NOMO-1 treated with dmso at 0.1 percent for 144 hours (cell line): ENCODE measurements at regions not wholly inside any gene's neighbourhood (a gene's known extent, or its start where the extent isn't known, plus 50 kb on each side); places are given as distances from the start of the nearest gene placed in this dataset.
"Not testable (repeated sequence)": the region's sequence is repeated elsewhere in the genome, so short reads cannot be mapped to it uniquely, and the experiment has no call there.

Experiments used
- DNase-seq: peaks from one replicate; lab custom pipeline; 2025; ENCODE audit not compliant: unreplicated experiment; lab: John Stamatoyannopoulos, UW

DNA sequence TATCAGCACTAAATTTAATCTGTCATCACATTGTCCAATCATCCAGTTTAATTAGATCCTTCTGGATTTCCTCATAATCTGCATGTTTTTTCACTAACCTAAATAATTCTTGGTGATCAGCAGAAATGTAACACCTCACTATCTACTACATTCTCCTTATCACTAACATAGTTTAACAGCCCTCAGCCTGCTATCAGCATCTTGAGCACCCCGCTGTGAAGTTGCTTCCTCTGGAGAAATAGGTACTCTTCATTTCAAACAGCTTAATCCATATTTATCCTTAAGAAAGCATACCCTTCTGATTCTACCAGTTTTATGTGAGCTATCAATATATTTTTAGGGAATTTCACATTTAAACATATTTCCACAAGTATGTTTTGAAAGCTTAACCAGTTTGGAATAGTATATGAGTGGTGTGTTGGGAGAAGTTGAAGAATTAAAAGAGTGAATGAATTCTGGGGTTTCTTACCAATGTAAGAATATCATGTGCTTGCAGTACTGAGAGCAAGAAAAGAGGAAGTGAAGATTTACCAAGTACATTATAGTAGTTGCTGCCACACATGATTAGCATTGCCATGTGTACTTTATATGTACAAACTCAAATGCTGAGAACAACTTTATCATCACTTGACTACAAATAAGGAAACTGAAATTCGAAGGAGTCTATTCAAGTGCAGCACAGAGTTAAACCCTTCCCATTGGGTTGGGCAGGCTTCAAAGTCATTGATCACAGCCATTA lies 771.1 kb upstream of the ADGRL4 start:
- DNase-seq, result no peak

DNA sequence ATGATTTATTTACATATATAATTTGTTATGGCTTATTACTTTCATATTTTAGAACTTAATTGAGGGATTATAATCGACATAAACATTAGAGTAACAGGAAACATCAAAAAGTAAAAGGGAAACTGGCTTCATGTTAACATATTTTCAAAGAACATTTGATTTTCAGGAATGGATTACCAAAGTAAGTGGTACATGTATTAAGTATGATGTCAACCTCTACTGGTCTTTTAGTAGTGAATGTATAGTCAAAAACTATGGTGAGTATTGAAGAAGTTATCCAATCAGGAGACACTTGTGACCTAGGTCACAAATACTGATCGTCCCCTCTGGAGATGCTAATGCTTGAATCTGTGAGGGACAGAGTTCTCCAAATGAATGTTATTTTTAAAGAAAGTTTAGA lies 768.9 kb upstream of the ADGRL4 start:
- DNase-seq, result no peak

- DNase-seq, result no peak
These were observed 766.9 kb upstream of the ADGRL4 start for GRCh38 chr1:79773385-79773784.

DNA sequence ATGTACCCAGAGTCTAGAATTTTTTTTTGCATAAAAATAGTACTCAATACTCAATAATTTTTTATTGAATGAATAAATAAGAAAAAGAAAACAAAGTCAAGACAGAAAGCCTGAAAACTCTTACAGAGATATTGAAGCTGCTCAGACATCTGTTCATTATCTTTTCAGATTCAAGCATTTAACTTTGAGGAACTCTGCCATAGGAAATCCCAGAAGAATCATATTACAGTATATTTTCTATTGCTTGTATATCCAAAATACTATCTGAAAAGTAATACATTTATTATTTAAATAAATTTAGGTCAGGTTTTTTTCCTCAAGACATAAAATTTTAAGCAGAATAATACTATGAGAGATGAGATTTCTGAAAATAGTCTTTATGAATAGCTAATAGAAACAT lies 755.9 kb upstream of the ADGRL4 start:
- no peak for DNase-seq

- DNase-seq, result no peak
These were observed 754.0 kb upstream of the ADGRL4 start for GRCh38 chr1:79760531-79760930.

DNA sequence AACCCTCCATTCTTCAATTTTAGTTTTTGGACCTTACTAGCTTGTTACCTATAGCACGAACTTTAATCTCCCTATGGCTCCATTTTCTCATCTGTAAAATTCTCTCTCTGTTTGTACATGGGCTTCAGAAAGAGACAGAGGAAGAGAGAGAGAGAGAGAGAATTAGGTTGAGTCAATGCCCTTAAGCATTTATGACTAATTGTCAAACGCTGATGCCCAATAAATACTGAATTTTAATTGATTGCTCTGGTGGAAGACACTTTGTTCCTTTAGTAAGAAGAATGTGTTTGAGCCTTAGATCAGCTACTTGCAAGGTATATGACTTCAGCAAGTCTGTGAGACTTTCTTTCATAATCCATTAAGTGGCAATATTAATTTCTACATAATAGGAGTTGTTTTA lies 743.1 kb upstream of the ADGRL4 start:
- no peak for DNase-seq

DNA sequence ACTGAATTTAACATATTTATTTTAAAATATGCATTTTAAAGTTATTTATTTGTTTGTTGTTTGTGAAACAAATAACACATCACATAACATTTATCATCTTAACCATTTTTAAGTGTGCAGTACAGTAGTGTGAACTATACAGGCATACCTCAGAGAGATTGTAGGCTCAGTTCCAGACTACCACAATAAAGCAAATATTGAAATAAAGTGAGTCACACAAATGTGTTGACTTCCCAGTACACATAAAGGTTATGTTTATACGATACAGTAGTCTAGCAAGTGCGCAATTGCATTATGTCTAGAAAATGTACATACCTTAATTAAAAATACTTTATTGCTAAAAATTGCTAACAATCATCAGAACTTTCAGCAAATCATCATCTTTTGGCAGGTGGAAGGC lies 739.4 kb upstream of the ADGRL4 start:
- DNase-seq, result no peak

DNA sequence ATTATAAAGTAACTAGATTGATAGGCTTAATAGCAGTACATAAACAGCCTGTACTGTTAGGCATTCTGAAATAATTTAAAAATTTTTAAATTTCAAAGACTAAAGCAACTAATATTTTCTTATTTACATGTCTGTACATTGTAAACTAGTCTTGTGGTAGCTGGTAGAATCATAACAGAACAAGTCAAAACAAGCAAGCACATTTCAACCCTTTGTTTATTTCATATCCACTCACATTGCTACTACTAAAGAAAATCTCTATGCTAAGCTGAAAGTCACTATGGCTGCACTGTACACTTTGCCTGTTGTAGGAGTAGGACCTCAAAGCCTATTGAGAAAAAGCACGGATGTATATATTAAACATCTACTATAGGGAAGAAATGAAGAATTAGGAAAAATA lies 738.2 kb upstream of the ADGRL4 start:
- DNase-seq, result no peak

- no peak for DNase-seq
These were observed 735.3 kb upstream of the ADGRL4 start for GRCh38 chr1:79741720-79742421.

GRCh38 chr1:79738101-79738500 lies 731.6 kb upstream of the ADGRL4 start:
- DNase-seq, result no peak

GRCh38 chr1:79737193-79737592 lies 730.7 kb upstream of the ADGRL4 start:
- no peak for DNase-seq

DNA sequence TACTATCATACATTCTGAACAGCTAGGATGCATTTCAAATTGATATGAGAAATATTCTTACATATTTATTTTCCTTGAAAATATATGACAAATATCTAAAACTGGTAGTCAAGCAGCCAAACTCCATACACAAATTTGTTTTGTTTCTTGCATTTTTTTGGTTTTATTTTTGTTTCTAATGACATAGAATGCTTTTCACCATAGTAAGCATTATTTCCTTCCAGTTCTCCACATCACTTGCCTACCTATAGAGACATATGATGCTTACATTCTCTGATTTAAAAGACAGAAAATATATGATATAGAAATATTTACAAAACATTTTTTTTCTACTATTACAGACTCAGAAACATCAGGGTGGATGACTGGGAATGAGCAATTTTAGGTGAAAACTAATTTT lies 726.4 kb upstream of the ADGRL4 start:
- DNase-seq, result no peak

- DNase-seq, result no peak
These were observed 720.4 kb upstream of the ADGRL4 start for GRCh38 chr1:79726911-79727310.

DNA sequence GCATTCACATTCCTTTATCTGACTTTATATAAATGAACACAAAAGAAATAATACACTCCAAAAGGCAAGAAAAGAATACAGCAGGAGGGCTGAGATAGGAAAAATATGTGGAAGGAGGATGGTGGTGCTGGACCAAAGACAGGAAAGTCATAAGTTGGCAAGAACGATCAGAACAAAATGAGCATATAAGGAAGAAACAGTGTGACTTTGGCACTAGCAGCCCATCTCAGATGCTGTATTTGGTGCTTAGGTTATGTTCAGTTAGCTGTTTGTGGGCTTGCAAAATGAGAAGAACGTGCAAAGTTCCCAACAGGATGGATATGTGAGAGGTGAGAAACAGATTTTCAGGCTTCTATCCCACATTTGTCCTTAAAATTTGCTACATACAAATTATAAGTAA lies 719.8 kb upstream of the ADGRL4 start:
- DNase-seq, result no peak

GRCh38 chr1:79716447-79716846 lies 709.9 kb upstream of the ADGRL4 start:
- no peak for DNase-seq

DNA sequence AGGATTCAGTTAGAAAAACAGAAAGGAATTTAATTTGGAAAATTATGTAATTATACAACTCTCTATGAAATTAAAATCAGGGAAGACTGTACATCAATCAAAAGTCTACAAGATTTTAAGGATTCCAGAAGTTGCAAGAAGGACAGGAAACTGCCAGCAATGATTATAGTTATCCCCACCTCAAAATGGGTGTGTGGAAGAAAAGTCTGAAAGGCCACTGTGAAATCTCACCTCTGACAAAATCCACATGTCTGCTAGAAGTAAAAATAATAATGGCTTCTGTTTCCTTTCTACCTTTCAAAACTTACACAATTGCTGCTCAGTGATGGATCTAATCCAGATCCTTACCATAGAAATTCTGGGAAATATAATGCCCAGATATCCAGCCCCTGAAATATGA lies 708.1 kb upstream of the ADGRL4 start:
- no peak for DNase-seq

GRCh38 chr1:79711001-79711431 lies 704.5 kb upstream of the ADGRL4 start:
- DNase-seq, result no peak

DNA sequence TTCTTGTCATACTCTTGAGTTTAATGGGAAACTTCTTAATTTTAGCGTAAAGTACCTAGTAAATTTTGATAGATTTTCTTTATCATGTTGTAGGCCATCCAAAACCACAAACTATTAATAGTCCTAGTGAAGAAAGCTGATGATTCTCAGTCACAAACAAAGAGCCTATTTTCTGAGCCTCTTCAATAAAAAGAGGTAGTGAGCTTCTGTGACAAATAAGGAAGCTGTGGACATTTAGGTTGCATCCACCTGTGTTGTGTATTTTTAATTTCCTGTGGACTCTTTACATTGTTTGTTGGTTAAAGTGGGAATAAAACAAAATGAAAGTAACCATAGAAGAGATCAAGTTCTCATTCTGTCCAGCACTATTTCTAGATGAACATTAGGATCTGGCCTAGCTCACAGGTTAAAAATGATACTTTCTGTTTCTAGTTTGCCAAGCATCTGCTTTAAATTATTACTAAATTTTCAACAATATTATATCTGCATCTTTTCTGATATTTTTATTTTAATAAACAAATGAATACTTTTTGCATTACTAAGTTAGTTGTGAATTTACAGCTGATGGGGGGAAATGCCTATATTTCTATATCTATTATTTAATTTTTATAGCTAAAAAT lies 702.2 kb upstream of the ADGRL4 start:
- DNase-seq, result no peak

GRCh38 chr1:79705218-79705617 lies 698.7 kb upstream of the ADGRL4 start:
- DNase-seq, result no peak

DNA sequence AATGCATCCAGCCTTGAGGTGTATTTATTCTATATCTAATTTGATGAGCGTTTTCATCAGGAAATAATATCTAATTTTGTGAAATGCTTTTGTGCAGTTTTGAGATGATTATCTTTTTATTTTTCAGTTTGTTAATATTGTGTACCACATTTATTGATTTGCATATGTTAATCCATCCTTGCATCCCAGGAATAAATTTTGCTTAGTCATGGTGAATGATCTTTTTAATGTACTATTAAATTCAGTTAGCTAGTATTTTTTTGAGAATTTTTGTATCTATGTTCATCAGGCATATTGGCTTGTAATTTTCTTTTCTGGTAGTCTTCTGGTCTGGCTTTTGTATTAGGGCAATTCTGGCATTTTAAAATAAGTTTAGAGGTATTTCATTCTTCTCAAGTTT lies 697.5 kb upstream of the ADGRL4 start:
- DNase-seq, result no peak

- not testable (repeated sequence) for DNase-seq
These were observed 695.9 kb upstream of the ADGRL4 start for GRCh38 chr1:79702336-79702999.

GRCh38 chr1:79695138-79695537 lies 688.6 kb upstream of the ADGRL4 start:
- no peak for DNase-seq
